Thyroid gland (tissue), 4 donors: ENCODE measurements at regions not wholly inside any gene's neighbourhood (a gene's known extent, or its start where the extent isn't known, plus 50 kb on each side); places are given as distances from the start of the nearest gene placed in this dataset.
A peak's percentile ranks its signal among the peaks of the same experiment; 100 is the strongest.

ENCODE experiments used
- DNase-seq, 2 donors: peaks; one replicate each; pipeline ENCODE4 v3.0.0-alpha.2; 2019
- H3K27ac ChIP-seq, 3 donors: fragments of 200-600 bp; sonication (generic); 1 replicate in 2 of 3; 2 replicates in 1 of 3; pipeline ENCODE4 v1.5.1; 2016 to 2019; ENCODE audit warnings: mild to moderate bottlenecking in 1 of 3, moderate library complexity in 1 of 3
- H3K27me3 ChIP-seq: fragments of 200-600 bp; sonication (generic); one replicate; pipeline ENCODE4 v1.5.1; 2019
- H3K36me3 ChIP-seq, 2 donors: fragments of 200-600 bp; sonication (generic); one replicate each; pipeline ENCODE4 v1.5.1; 2016 to 2019
- H3K4me1 ChIP-seq, 2 donors: fragments of 200-600 bp; sonication (generic); one replicate each; pipeline ENCODE4 v1.5.1; 2017 to 2019
- H3K4me3 ChIP-seq, 3 donors: fragments of 200-600 bp; sonication (generic); replicated peaks in 1 of 3; 1 replicate in 2 of 3; 2 replicates in 1 of 3; pipeline ENCODE4 v1.5.1; 2016; ENCODE audit warnings: mild to moderate bottlenecking in 1 of 3
- H3K9me3 ChIP-seq: fragments of 200-600 bp; sonication (generic); one replicate; pipeline ENCODE4 v1.5.1; 2017
- CTCF ChIP-seq, 6 experiments: fragments of 200-600 bp in 3 of 6; fragments of 450-650 bp in 3 of 6; sonication (generic) in 3 of 6; IDR thresholded peaks; one replicate each; pipeline ENCODE4 v1.5.1; 2016 to 2019; ENCODE audit warnings: antibody characterized with exemption in 6 of 6, mild to moderate bottlenecking in 2 of 6, inconsistent platforms in 1 of 6, moderate library complexity in 1 of 6
- POLR2A ChIP-seq, 2 donors: fragments of 450-650 bp; IDR thresholded peaks; one replicate each; pipeline ENCODE4 v1.6.1; 2017; ENCODE audit warnings: antibody characterized with exemption in 2 of 2, mild to moderate bottlenecking in 2 of 2, moderate library complexity in 1 of 2
- WGBS, 2 donors: methylation state at CpG; one replicate each; pipeline ENCODE4 v1.1.5; 2017; 5-methylcytosine and 5-hydroxymethylcytosine counted together
- intact Hi-C: fragments of 100-400 bp; cut with DNase I; formaldehyde crosslinking; loops from one replicate; pipeline ENCODE4 v1.15.1; 2023

- no peaks in the 10 kb centered on the region for H3K4me1 ChIP-seq
- no peak for DNase-seq
- H3K27ac ChIP-seq, result no peak overlapping the region
- no peak for TF ChIP-seq CTCF (IDR thresholded peaks at IDR 0.05)
- no peak for TF ChIP-seq POLR2A (IDR thresholded peaks at IDR 0.05)
- H3K9me3 ChIP-seq, result no peaks in the 10 kb centered on the region
- no peak overlapping the region for H3K4me3 ChIP-seq
- H3K36me3 ChIP-seq, result no peaks in the 10 kb centered on the region
- 86 to 93% methylated on average over 2 of the region's 2 CpGs for WGBS, 2 donors
- intact Hi-C loops, result loop anchor here (10.0 kb wide), 1 partner anchor 264 kb away; no protein-coding TSS in a partner anchor
- H3K27me3 ChIP-seq, result no peaks in the 10 kb centered on the region
These were observed 80.5 kb upstream of the GLIS3 start for GRCh38 chr9:4380406-4380805.

- no peak overlapping the region for H3K4me3 ChIP-seq
- no peak for DNase-seq
- H3K9me3 ChIP-seq, result no peaks in the 10 kb centered on the region
- H3K27ac ChIP-seq, result no peak overlapping the region
- intact Hi-C loops, result loop anchor here (10.0 kb wide), 1 partner anchor 1511 kb away; no protein-coding TSS in a partner anchor
- H3K4me1 ChIP-seq, result no peaks in the 10 kb centered on the region
- no peaks in the 10 kb centered on the region for H3K27me3 ChIP-seq
- 41 to 44% methylated on average over 7 of the region's 7 CpGs for WGBS, 2 donors
- no peaks in the 10 kb centered on the region for H3K36me3 ChIP-seq
- TF ChIP-seq CTCF (IDR thresholded peaks at IDR 0.05) (peak in 4 of 6 experiments; percentile 45 to 70 (median 60)), POLR2A (IDR thresholded peaks at IDR 0.05) (no peak)
These were observed 75.7 kb upstream of the GLIS3 start for GRCh38 chr9:4375424-4376200.

- Histone ChIP-seq H3K4me3 (no peak overlapping the region), H3K36me3 (no peaks in the 10 kb centered on the region), H3K27me3 (no peaks in the 10 kb centered on the region), H3K9me3 (no peaks in the 10 kb centered on the region), H3K27ac (no peak overlapping the region), H3K4me1 (no peaks in the 10 kb centered on the region)
- 60 to 69% methylated on average over 5 of the region's 5 CpGs for WGBS, 2 donors
- intact Hi-C loops, result loop anchor here (10.0 kb wide), 1 partner anchor 1506 kb away; no protein-coding TSS in a partner anchor
- TF ChIP-seq POLR2A (IDR thresholded peaks at IDR 0.05) (no peak), CTCF (IDR thresholded peaks at IDR 0.05) (no peak)
- DNase-seq, result no peak
These were observed 71.2 kb upstream of the GLIS3 start for GRCh38 chr9:4371108-4371507.

- no peak overlapping the region for H3K27ac ChIP-seq
- H3K36me3 ChIP-seq, result no peaks in the 10 kb centered on the region
- TF ChIP-seq CTCF (IDR thresholded peaks at IDR 0.05), result no peak
- no peak for TF ChIP-seq POLR2A (IDR thresholded peaks at IDR 0.05)
- DNase-seq, result no peak
- H3K4me1 ChIP-seq, result no peaks in the 10 kb centered on the region
- H3K9me3 ChIP-seq, result no peaks in the 10 kb centered on the region
- 95 to 96% methylated on average over 3 of the region's 3 CpGs for WGBS, 2 donors
- H3K4me3 ChIP-seq, result no peak overlapping the region
- intact Hi-C loops, result loop anchor here (10.0 kb wide), 1 partner anchor 1506 kb away; no protein-coding TSS in a partner anchor
- no peaks in the 10 kb centered on the region for H3K27me3 ChIP-seq
These were observed 70.6 kb upstream of the GLIS3 start for GRCh38 chr9:4370501-4370900.

GRCh38 chr9:4366591-4367330, 66.9 kb upstream of the GLIS3 start:
- no peaks in the 10 kb centered on the region for H3K4me1 ChIP-seq
- no peaks in the 10 kb centered on the region for H3K36me3 ChIP-seq
- TF ChIP-seq POLR2A (IDR thresholded peaks at IDR 0.05), result no peak
- peak in 5 of 6 experiments; percentile 39 to 75 (median 70) for TF ChIP-seq CTCF (IDR thresholded peaks at IDR 0.05)
- no peaks in the 10 kb centered on the region for H3K27me3 ChIP-seq
- peak; percentile 41 for DNase-seq
- no peak overlapping the region for H3K4me3 ChIP-seq
- 68 to 73% methylated on average over 12 of the region's 12 CpGs for WGBS, 2 donors
- H3K27ac ChIP-seq, result no peak overlapping the region
- intact Hi-C loops, result loop anchor here (5.0 kb wide), 1 partner anchor 49 kb away; no protein-coding TSS in a partner anchor
- no peaks in the 10 kb centered on the region for H3K9me3 ChIP-seq
